Right lobe of liver (tissue), 4 donors: ENCODE measurements at regions not wholly inside any gene's neighbourhood (a gene's known extent, or its start where the extent isn't known, plus 50 kb on each side); places are given as distances from the start of the nearest gene placed in this dataset.

ENCODE experiments used
- CTCF ChIP-seq, 4 donors: fragments of 200-600 bp in 3 of 4; fragments of 450-650 bp in 1 of 4; IDR thresholded peaks; one replicate each; pipeline versions ENCODE4 v1.5.1 to v1.8.0; 2016 to 2022; ENCODE audit warnings: antibody characterized with exemption in 4 of 4, mild to moderate bottlenecking in 2 of 4
- POLR2A ChIP-seq: fragments of 450-650 bp; IDR thresholded peaks from one replicate; pipeline ENCODE4 v1.6.1; 2017; ENCODE audit warnings: antibody characterized with exemption, mild to moderate bottlenecking
- donor health status: DM: no; HTN: no; CAD: no.
- donor health status: DM: no; HTN: no; CAD: no.
- donor health status: DM: no; HTN: yes; CAD: no.

- TF ChIP-seq CTCF (IDR thresholded peaks at IDR 0.05) (no peak), POLR2A (no peak)
Measured at GRCh38 chr5:37892586-37892985, 52.7 kb upstream of the GDNF start.
